H7 (cell line): ENCODE measurements at regions not wholly inside any gene's neighbourhood (a gene's known extent, or its start where the extent isn't known, plus 50 kb on each side); places are given as distances from the start of the nearest gene placed in this dataset.
A peak's percentile ranks its signal among the peaks of the same experiment; 100 is the strongest.

Experiments
- DNase-seq: peaks from one replicate; pipeline ENCODE4 v3.0.0; 2012
- H3K27me3 ChIP-seq: 2 replicates; pipeline ENCODE4 v1.6.0; 2011; ENCODE audit warnings: mild to moderate bottlenecking, low read length; ENCODE audit not compliant: control insufficient read depth, insufficient read depth
- H3K36me3 ChIP-seq: replicated peaks from 2 replicates; pipeline ENCODE4 v1.5.1; 2011; ENCODE audit warnings: low read length; ENCODE audit not compliant: control insufficient read depth, insufficient read depth
- H3K4me3 ChIP-seq: 2 replicates; pipeline ENCODE4 v1.5.1; 2011; ENCODE audit warnings: low read depth, mild to moderate bottlenecking, control low read depth, low read length, moderate library complexity; ENCODE audit not compliant: insufficient read depth

- no peaks in the 10 kb centered on the region for H3K27me3 ChIP-seq
- DNase-seq: no peak
- no peak overlapping the region for H3K4me3 ChIP-seq
- H3K36me3 ChIP-seq: no peaks in the 10 kb centered on the region
Measured at GRCh38 chr6:106035655-106036054, 50.5 kb upstream of the PRDM1 start.

- H3K27me3 ChIP-seq: no peaks in the 10 kb centered on the region
- H3K4me3 ChIP-seq: no peak overlapping the region
- no peaks in the 10 kb centered on the region for H3K36me3 ChIP-seq
- DNase-seq: no peak
Measured at GRCh38 chr6:106033806-106034205, 52.3 kb upstream of the PRDM1 start.

GRCh38 chr6:106027758-106028157, 58.4 kb upstream of the PRDM1 start:
- no peaks in the 10 kb centered on the region for H3K27me3 ChIP-seq
- no peak for DNase-seq
- H3K4me3 ChIP-seq: no peak overlapping the region
- H3K36me3 ChIP-seq: no peaks in the 10 kb centered on the region

DNA sequence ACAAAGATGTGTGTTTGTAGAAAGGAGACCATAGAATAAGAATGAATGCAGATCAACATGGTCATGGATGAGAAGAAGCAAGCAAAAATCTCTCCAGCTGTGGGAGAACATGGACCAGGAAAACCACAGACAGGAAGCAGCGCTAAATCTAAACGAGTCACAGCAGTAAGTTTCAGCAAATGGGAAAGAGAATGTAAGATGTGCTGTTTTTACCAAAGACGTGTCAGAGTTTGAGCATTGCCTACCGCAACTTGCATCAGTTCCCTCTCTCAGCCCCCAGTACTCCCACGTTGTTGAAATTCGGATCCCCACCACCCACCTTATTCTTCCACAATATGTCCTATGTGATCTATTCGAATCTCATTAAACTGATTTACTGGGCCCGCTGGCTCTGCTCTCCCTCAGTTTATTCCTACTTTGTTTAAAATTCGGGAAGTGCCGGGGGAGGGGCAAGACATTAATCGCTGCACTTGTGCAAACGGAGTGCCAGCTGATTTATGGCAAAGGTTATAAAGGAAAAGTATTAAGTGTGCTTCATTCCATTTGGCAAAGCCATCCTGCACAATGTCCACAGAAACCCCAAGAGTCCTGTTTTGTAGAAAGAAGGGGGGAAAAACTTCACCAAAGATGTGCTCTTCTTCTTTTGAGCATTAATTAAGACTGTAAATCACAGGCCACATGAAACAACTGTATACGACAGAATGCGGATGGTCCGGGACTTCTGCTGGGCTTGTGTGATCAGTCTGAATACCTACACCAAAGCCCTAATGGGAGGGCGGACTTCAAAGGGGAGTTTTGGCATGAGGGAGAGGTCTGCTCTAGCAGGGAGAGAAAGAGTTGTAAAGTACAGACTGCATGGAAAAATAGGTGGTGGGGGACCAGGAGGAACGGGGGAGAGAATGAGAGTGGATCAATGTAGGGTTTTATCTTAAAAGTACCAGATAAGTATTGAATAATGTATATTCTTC, 59.1 kb upstream of the PRDM1 start:
- no peak for DNase-seq
- no peaks in the 10 kb centered on the region for H3K27me3 ChIP-seq
- H3K4me3 ChIP-seq: no peak overlapping the region

GRCh38 chr6:106025655-106026054, 60.5 kb upstream of the PRDM1 start:
- no peak overlapping the region for H3K4me3 ChIP-seq
- no peaks in the 10 kb centered on the region for H3K36me3 ChIP-seq
- H3K27me3 ChIP-seq: no peaks in the 10 kb centered on the region
- DNase-seq: no peak

More for the DNA sequence above, 59.1 kb upstream of the PRDM1 start:
- no peaks in the 10 kb centered on the region for H3K36me3 ChIP-seq

- H3K4me3 ChIP-seq: no peak overlapping the region
- DNase-seq: no peak
- H3K36me3 ChIP-seq: no peaks in the 10 kb centered on the region
- H3K27me3 ChIP-seq: no peaks in the 10 kb centered on the region
Measured at GRCh38 chr6:106022801-106023200, 63.3 kb upstream of the PRDM1 start.

- no peak overlapping the region for H3K4me3 ChIP-seq
- H3K27me3 ChIP-seq: no peaks in the 10 kb centered on the region
- no peaks in the 10 kb centered on the region for H3K36me3 ChIP-seq
- no peak for DNase-seq
Measured at GRCh38 chr6:106017454-106017853, 68.7 kb upstream of the PRDM1 start.

GRCh38 chr6:106014955-106015354, 71.2 kb upstream of the PRDM1 start:
- no peaks in the 10 kb centered on the region for H3K36me3 ChIP-seq
- DNase-seq: no peak
- no peaks in the 10 kb centered on the region for H3K27me3 ChIP-seq
- H3K4me3 ChIP-seq: no peak overlapping the region

GRCh38 chr6:106011476-106011875, 74.7 kb upstream of the PRDM1 start:
- Histone ChIP-seq H3K27me3 (no peaks in the 10 kb centered on the region), H3K36me3 (no peaks in the 10 kb centered on the region), H3K4me3 (no peak overlapping the region)
- DNase-seq: no peak

GRCh38 chr6:106005954-106006353, 80.2 kb upstream of the PRDM1 start:
- Histone ChIP-seq H3K27me3 (peaks cover 2% of the 10 kb centered on the region; the same call in 1 of the 2 replicates), H3K36me3 (no peaks in the 10 kb centered on the region), H3K4me3 (no peak overlapping the region)
- DNase-seq: no peak

DNA sequence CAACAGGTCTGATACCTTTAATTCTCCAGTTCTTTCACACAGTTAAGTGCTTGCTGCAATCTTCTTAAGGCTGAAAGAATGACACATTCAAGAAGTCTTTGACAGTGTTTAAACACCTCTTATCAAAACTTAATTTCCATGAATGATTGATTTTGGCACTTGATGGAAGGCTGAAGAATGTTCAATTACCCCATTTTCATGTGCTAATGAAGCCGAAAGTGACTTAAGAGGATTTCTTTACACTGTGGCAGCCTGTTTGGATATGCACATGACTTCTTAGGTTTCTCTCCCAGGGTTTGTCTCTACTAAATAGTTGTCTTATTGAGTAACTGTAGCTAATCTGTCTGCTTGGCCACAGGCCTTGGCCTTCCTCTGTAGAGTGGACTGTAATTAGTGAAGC, 81.1 kb upstream of the PRDM1 start:
- no peak overlapping the region for H3K4me3 ChIP-seq
- no peak for DNase-seq
- no peaks in the 10 kb centered on the region for H3K36me3 ChIP-seq
- peaks cover 2% of the 10 kb centered on the region; the same call in 1 of the 2 replicates for H3K27me3 ChIP-seq

- Histone ChIP-seq H3K4me3 (no peak overlapping the region), H3K36me3 (no peaks in the 10 kb centered on the region), H3K27me3 (peaks cover 3% of the 10 kb centered on the region; the same call in 1 of the 2 replicates)
- DNase-seq: no peak
Measured at GRCh38 chr6:106003268-106003987, 82.7 kb upstream of the PRDM1 start.

GRCh38 chr6:106002005-106002404, 84.1 kb upstream of the PRDM1 start:
- H3K4me3 ChIP-seq: no peak overlapping the region
- H3K36me3 ChIP-seq: no peaks in the 10 kb centered on the region
- DNase-seq: peak; percentile 56
- peaks cover 15% of the 10 kb centered on the region for H3K27me3 ChIP-seq

DNA sequence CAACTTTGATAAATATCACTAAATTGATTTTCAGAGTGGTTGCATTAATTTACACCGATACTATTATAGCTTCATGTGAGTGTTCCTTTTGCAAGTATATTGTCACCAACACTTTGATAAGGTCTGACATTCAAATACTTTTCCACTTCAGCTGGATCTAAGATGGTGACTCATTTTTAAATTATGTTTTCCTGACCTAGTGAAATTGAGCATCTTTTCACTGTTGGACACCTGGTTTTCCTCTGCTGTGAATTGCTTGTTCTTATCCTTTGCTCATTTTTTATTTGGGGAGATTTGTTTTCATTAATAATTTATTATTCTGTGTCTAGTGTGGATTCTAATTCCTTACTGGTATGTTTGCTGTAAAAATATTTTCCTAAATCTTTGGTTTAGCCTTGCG, 85.2 kb upstream of the PRDM1 start:
- H3K27me3 ChIP-seq: peaks cover 25% of the 10 kb centered on the region
- H3K4me3 ChIP-seq: no peak overlapping the region
- DNase-seq: no peak
- H3K36me3 ChIP-seq: no peaks in the 10 kb centered on the region

GRCh38 chr6:105997482-105997881, 88.7 kb upstream of the PRDM1 start:
- Histone ChIP-seq H3K27me3 (peaks cover 57% of the 10 kb centered on the region), H3K36me3 (no peaks in the 10 kb centered on the region), H3K4me3 (no peak overlapping the region)
- no peak for DNase-seq
